ENCODE measurements at regions not wholly inside any gene's neighbourhood (a gene's known extent, or its start where the extent isn't known, plus 50 kb on each side); places are given as distances from the start of the nearest gene placed in this dataset.

GRCh38 chr13:40336228-40337221, 329.9 kb downstream of the FOXO1 start:
- no peak for TF ChIP-seq CTCF (conservative IDR thresholded peaks at IDR 0.05; ENCODE audit: low read depth)
- CTCF ChIA-PET = no interaction called here
- DNase-seq (ENCODE audit: low spot score) = no peak
- POLR2A ChIA-PET (ENCODE audit: low non-redundant PET) = no interaction called here
- H3K27ac ChIP-seq = no peak overlapping the region

GRCh38 chr13:40337651-40338050, 328.8 kb downstream of the FOXO1 start:
- H3K27ac ChIP-seq = no peak overlapping the region
- POLR2A ChIA-PET (ENCODE audit: low non-redundant PET) = no interaction called here
- TF ChIP-seq CTCF (conservative IDR thresholded peaks at IDR 0.05; ENCODE audit: low read depth) = no peak
- CTCF ChIA-PET = interaction anchor here (0.6 kb wide), 1 partner anchor 209 kb away, joined by 3 read pairs; no protein-coding TSS in a partner anchor
- no peak for DNase-seq (ENCODE audit: low spot score)

- ChIA-PET POLR2A (ENCODE audit: low non-redundant PET) (no interaction called here), CTCF (interaction anchor here (0.6 kb wide), 1 partner anchor 209 kb away, joined by 3 read pairs; no protein-coding TSS in a partner anchor)
These were observed 328.2 kb downstream of the FOXO1 start for GRCh38 chr13:40338217-40338616.

GRCh38 chr13:40340368-40341095, 325.9 kb downstream of the FOXO1 start:
- ChIA-PET POLR2A (ENCODE audit: low non-redundant PET) (no interaction called here), CTCF (no interaction called here)
- DNase-seq (ENCODE audit: low spot score) = no peak

More at GRCh38 chr13:40338217-40338616, 328.2 kb downstream of the FOXO1 start:
- no peak for DNase-seq (ENCODE audit: low spot score)
- TF ChIP-seq CTCF (conservative IDR thresholded peaks at IDR 0.05; ENCODE audit: low read depth) = no peak
- no peak overlapping the region for H3K27ac ChIP-seq

GRCh38 chr13:40341096-40341471, 325.4 kb downstream of the FOXO1 start:
- CTCF ChIA-PET = no interaction called here
- no peak overlapping the region for H3K27ac ChIP-seq
- no peak for DNase-seq (ENCODE audit: low spot score)
- no peak for TF ChIP-seq CTCF (conservative IDR thresholded peaks at IDR 0.05; ENCODE audit: low read depth)
- POLR2A ChIA-PET (ENCODE audit: low non-redundant PET) = no interaction called here

More at GRCh38 chr13:40340368-40341095, 325.9 kb downstream of the FOXO1 start:
- TF ChIP-seq CTCF (conservative IDR thresholded peaks at IDR 0.05; ENCODE audit: low read depth) = no peak
- no peak overlapping the region for H3K27ac ChIP-seq

- ChIA-PET POLR2A (ENCODE audit: low non-redundant PET) (no interaction called here), CTCF (interaction anchor here (0.6 to 0.7 kb wide), 2 partner anchors 254 to 377 kb away, joined by 3 to 4 read pairs; no protein-coding TSS in a partner anchor)
- no peak for DNase-seq (ENCODE audit: low spot score)
- no peak overlapping the region for H3K27ac ChIP-seq
- no peak for TF ChIP-seq CTCF (conservative IDR thresholded peaks at IDR 0.05; ENCODE audit: low read depth)
These were observed 324.9 kb downstream of the FOXO1 start for GRCh38 chr13:40341501-40341900.

Data from RWPE1 (cell line).